AG04450 (cell line): ENCODE measurements at regions not wholly inside any gene's neighbourhood (a gene's known extent, or its start where the extent isn't known, plus 50 kb on each side); places are given as distances from the start of the nearest gene placed in this dataset.

Experiments
- CTCF ChIA-PET: fragments of 300-600, 350-600 bp; formaldehyde crosslinking; extraction: SDS; loops from one replicate; lab custom pipeline; 2022; ENCODE audit warnings: antibody characterized with exemption, inconsistent platforms; lab: Charles Lee
- POLR2A ChIA-PET: fragments of 350-600 bp; formaldehyde crosslinking; extraction: SDS; loops from one replicate; lab custom pipeline; 2021; ENCODE audit warnings: antibody characterized with exemption, inconsistent platforms; lab: Yijun Ruan, JAX
- DNase-seq: peaks from one replicate; pipeline ENCODE4 v3.0.0-alpha.2; 2011; ENCODE audit warnings: low read depth, low spot score
- H3K27ac ChIP-seq: one replicate; pipeline ENCODE4 v1.5.1; 2012; ENCODE audit warnings: low read depth, low read length, control low read depth
- H3K27me3 ChIP-seq: one replicate; pipeline ENCODE4 v1.6.0; 2012; ENCODE audit warnings: low read length; ENCODE audit not compliant: control insufficient read depth, insufficient read depth
- H3K4me3 ChIP-seq: 2 replicates; pipeline ENCODE4 v1.5.1; 2011; ENCODE audit warnings: mild to moderate bottlenecking, low read depth, low read length, control low read depth
- H3K9me3 ChIP-seq: 2 replicates; pipeline ENCODE4 v1.5.1; 2012; ENCODE audit warnings: low read length; ENCODE audit not compliant: control insufficient read depth, insufficient read depth
- CTCF ChIP-seq: IDR thresholded peaks from 2 replicates; pipeline ENCODE4 v1.5.1; 2011; ENCODE audit warnings: low read depth, low read length, control low read depth, inconsistent platforms

- TF ChIP-seq CTCF: no peak
- POLR2A ChIA-PET: no interaction called here
- DNase-seq: no peak
- peaks cover 10% of the 10 kb centered on the region for H3K9me3 ChIP-seq
- no peaks in the 10 kb centered on the region for H3K27me3 ChIP-seq
- CTCF ChIA-PET: no interaction called here
- no peak overlapping the region for H3K27ac ChIP-seq
- no peak overlapping the region for H3K4me3 ChIP-seq
Measured at GRCh38 chr4:122980860-122981259, 58.5 kb upstream of the NUDT6 start.

GRCh38 chr4:122988696-122989095 lies 66.3 kb upstream of the NUDT6 start:
- no peak for TF ChIP-seq CTCF
- peaks cover 11% of the 10 kb centered on the region for H3K9me3 ChIP-seq
- H3K27me3 ChIP-seq: no peaks in the 10 kb centered on the region
- ChIA-PET POLR2A (no interaction called here), CTCF (interaction anchor here (0.5 kb wide), 1 partner anchor 43 kb away, joined by 3 read pairs; no protein-coding TSS in a partner anchor)
- no peak overlapping the region for H3K27ac ChIP-seq
- H3K4me3 ChIP-seq: no peak overlapping the region
- no peak for DNase-seq

- Histone ChIP-seq H3K27ac (no peak overlapping the region), H3K9me3 (peaks cover 11% of the 10 kb centered on the region), H3K4me3 (no peak overlapping the region), H3K27me3 (no peaks in the 10 kb centered on the region)
- POLR2A ChIA-PET: no interaction called here
- CTCF ChIA-PET: no interaction called here
- DNase-seq: no peak
- no peak for TF ChIP-seq CTCF
Measured at GRCh38 chr4:122990891-122991290, 68.5 kb upstream of the NUDT6 start.

- CTCF ChIA-PET: no interaction called here
- Histone ChIP-seq H3K4me3 (no peak overlapping the region), H3K9me3 (peaks cover 11% of the 10 kb centered on the region), H3K27me3 (no peaks in the 10 kb centered on the region), H3K27ac (no peak overlapping the region)
- POLR2A ChIA-PET: no interaction called here
- DNase-seq: no peak
- TF ChIP-seq CTCF: no peak
Measured at GRCh38 chr4:122992057-122992456, 69.7 kb upstream of the NUDT6 start.

- Histone ChIP-seq H3K9me3 (peaks cover 11% of the 10 kb centered on the region), H3K4me3 (no peak overlapping the region), H3K27me3 (no peaks in the 10 kb centered on the region), H3K27ac (no peak overlapping the region)
- TF ChIP-seq CTCF: no peak
- DNase-seq: no peak
- ChIA-PET CTCF (interaction anchor here (0.7 kb wide), 1 partner anchor 23 kb away, joined by 3 read pairs; no protein-coding TSS in a partner anchor), POLR2A (no interaction called here)
Measured at GRCh38 chr4:122992641-122993040, 70.2 kb upstream of the NUDT6 start.
